Stimulated activated CD4-positive, alpha-beta T cell treated with anti-CD3 and anti-CD28 coated beads, Interleukin-12 subunit alpha, Interleukin-12 subunit beta, amount 100 ng/mL, for 48 hours (primary cell): ENCODE measurements at regions not wholly inside any gene's neighbourhood (a gene's known extent, or its start where the extent isn't known, plus 50 kb on each side); places are given as distances from the start of the nearest gene placed in this dataset.
"Not testable (repeated sequence)": the region's sequence is repeated elsewhere in the genome, so short reads cannot be mapped to it uniquely, and the experiment has no call there.

ENCODE experiments used
- DNase-seq, 3 donors: peaks; one replicate each; pipeline ENCODE4 v3.0.0-alpha.2; 2020; ENCODE audit warnings: low read depth in 2 of 3, low spot score in 1 of 3

- no peak for DNase-seq
Observed at GRCh38 chr14:58981840-58982239, 206.6 kb upstream of the DAAM1 start.

DNA sequence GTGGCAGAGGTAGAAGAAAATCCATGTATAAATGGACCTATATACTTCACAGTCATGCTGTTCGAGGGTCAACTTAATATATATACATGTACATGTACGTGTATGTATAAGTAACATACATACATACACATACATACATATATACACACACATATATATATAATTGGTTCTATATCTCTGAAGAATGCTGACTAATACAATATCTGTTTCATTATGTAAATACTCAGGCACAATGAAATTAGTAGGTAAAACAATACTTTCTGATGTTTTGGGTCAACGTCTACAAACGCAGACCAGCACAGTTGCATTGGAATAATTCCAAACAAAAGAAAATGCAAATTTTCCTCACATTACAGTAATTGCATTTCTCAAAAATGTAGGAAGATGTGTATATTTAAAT, 202.7 kb upstream of the DAAM1 start:
- DNase-seq: no peak

GRCh38 chr14:58987591-58987990, 200.9 kb upstream of the DAAM1 start:
- no peak for DNase-seq

DNA sequence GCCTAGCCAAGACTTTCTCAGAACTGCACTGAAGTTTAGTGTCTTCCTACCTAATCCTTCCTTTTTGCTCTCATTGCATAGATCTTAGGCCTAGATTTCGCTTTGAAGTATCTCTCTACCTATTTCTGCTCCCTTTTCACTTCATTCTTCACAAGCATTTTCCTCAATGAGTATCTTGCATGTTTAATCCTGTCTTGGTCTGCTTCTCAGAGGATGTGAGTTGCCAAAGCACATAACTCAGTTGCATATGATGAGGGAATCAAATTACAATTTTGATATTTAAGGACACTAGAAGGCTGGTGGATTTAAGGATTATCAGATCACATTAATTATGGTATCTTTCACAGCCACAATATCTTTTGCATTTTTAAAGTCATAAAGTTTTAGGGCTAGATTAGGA, 195.5 kb upstream of the DAAM1 start:
- DNase-seq: no peak

DNA sequence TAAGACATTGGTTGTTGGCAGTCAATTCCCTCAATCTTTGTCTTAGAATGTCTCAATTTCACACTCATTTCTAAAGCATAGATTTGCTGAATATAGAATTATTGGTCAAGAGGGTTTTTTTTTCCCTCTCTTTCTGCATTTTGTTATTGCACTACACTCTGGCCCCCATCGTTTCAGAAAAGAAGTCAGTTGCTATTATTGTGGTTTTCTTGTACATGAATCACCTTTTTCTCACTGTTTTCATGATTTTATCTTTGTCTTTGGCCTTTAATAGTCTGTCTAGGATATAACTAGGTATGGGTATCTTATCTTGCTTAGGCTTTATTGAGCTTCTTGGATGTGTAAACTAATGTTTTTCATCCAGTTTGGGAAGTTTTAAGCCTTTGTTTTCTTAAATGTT, 194.3 kb upstream of the DAAM1 start:
- DNase-seq: no peak

DNA sequence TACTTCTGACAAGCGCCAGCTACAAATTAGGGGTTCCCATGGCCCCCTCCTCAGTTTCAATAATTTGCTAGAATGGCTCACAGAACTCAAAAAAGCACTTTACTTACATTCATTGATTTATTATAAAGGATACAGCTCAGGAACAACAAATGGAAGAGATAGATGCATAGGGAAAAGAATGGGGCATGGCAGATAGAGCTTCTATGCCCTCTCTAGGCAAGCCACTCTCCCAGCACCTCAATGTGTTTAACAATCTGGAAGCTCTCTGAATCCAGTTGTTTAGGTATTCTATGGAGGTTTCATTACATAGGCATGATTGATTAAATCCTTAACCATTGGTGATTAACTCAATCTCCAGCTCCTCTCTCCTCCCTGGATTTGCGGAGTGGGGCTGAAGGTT, 184.5 kb upstream of the DAAM1 start:
- DNase-seq: no peak

- not testable (repeated sequence) for DNase-seq
Observed at GRCh38 chr14:59006179-59006578, 182.3 kb upstream of the DAAM1 start.

- DNase-seq: no peak
Observed at GRCh38 chr14:59009967-59010366, 178.5 kb upstream of the DAAM1 start.

DNA sequence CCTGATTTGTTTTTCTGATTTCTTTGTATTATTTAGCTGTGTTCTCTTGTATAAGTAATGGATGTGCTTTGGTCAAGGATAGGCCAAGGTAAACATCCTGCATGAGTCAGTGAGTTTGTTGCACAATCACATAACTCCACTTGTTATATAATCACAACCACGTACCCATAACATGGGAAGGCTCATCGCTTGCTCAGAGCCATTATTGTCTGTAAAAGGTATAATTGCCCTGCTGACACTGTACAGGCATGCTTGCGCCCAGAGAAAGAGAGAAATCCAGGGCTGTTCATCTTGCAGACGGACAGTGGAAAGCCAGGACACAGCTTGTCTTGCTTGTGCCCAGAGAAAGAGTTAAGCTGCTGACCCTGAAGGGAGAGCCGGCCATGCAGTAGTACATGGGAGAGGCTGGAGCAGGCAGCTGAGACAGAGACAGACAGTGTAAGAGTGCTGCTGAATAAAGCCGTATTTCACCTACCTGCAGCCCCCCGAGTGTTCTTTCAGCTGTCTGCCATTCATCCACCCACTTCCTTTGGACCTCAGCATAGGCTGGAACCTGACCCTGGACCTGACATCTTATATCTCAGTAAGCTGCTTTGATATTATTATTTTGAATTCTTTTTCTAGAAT, 174.7 kb upstream of the DAAM1 start:
- no peak for DNase-seq

GRCh38 chr14:59015482-59015881, 173.0 kb upstream of the DAAM1 start:
- DNase-seq: no peak

- no peak for DNase-seq
Observed at GRCh38 chr14:59017285-59017965, 171.0 kb upstream of the DAAM1 start.

DNA sequence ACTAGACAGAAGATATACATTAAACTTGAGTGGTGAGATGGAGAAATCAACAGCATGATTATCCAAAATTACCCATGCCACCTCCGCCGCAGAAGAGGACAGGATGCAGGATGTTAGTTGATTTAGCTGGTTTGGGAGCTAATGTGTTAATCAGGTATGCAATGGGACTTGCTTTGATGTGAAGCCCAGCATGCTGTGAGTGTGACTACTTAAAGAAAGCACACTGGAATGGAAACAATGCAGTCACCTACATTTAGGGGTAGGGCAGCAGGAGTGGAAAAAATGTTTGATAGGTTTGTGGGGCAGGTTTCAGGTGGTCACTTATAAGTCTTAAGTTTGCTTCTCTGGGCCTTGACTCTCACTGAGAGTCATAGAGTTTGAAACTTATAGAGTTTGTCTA, 170.0 kb upstream of the DAAM1 start:
- DNase-seq: no peak

- DNase-seq: no peak
Observed at GRCh38 chr14:59018978-59019377, 169.5 kb upstream of the DAAM1 start.

- no peak for DNase-seq
Observed at GRCh38 chr14:59020382-59020781, 168.1 kb upstream of the DAAM1 start.

DNA sequence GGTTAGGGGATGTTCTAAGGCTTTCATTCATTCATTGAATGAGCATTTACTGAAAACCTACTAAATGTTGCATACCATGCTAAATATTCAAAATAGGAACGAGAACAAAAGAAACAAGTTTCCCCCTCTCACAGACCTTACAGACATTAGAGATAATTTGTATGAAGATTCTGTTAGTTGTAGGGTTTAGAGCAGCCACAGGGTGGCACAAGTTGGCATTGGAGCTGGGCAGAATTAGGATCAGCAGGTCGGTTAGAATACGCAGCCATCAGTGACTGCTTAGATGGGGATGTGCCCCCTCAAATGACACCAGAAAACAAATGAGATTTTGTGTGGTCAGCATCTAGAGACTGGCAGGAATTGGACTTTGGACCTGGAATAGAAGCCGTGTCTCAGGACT, 166.3 kb upstream of the DAAM1 start:
- DNase-seq: no peak

- no peak for DNase-seq
Observed at GRCh38 chr14:59026081-59026480, 162.4 kb upstream of the DAAM1 start.

- not testable (repeated sequence) for DNase-seq
Observed at GRCh38 chr14:59026640-59027039, 161.8 kb upstream of the DAAM1 start.

GRCh38 chr14:59028476-59029202, 159.8 kb upstream of the DAAM1 start:
- DNase-seq: peak; percentile 6 to 14 (median 8)

GRCh38 chr14:59032826-59033225, 155.6 kb upstream of the DAAM1 start:
- DNase-seq: no peak

GRCh38 chr14:59036134-59036533, 152.3 kb upstream of the DAAM1 start:
- DNase-seq: no peak

- DNase-seq: no peak
Observed at GRCh38 chr14:59037086-59037485, 151.4 kb upstream of the DAAM1 start.

DNA sequence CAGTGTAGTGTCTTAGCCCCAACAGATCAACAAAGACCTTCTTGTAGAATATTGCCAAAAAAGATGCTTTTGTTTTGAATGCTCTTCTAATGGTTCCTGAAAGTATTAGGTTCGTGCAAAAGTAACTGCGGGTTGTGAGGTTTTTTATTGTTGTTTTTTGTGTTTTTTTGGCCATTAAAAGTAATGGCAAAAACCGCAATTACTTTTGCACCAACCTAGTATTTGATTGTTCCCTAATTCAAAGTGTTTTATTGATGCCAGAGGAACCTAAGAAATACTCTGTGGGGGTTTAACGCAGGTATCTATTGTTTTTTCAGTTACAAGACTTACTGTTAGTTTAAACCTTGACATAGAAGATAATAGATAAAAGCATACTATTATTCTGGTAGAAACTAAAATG, 150.8 kb upstream of the DAAM1 start:
- no peak for DNase-seq
